Thyroid gland (tissue), 4 donors: ENCODE measurements at regions not wholly inside any gene's neighbourhood (a gene's known extent, or its start where the extent isn't known, plus 50 kb on each side); places are given as distances from the start of the nearest gene placed in this dataset.

Experiments
- DNase-seq, 2 donors: peaks; one replicate each; pipeline ENCODE4 v3.0.0-alpha.2; 2019
- H3K27ac ChIP-seq, 3 donors: fragments of 200-600 bp; sonication (generic); 1 replicate in 2 of 3; 2 replicates in 1 of 3; pipeline ENCODE4 v1.5.1; 2016 to 2019; ENCODE audit warnings: mild to moderate bottlenecking in 1 of 3, moderate library complexity in 1 of 3
- H3K27me3 ChIP-seq: fragments of 200-600 bp; sonication (generic); one replicate; pipeline ENCODE4 v1.5.1; 2019
- H3K36me3 ChIP-seq, 2 donors: fragments of 200-600 bp; sonication (generic); one replicate each; pipeline ENCODE4 v1.5.1; 2016 to 2019
- H3K4me1 ChIP-seq, 2 donors: fragments of 200-600 bp; sonication (generic); one replicate each; pipeline ENCODE4 v1.5.1; 2017 to 2019
- H3K4me3 ChIP-seq, 3 donors: fragments of 200-600 bp; sonication (generic); replicated peaks in 1 of 3; 1 replicate in 2 of 3; 2 replicates in 1 of 3; pipeline ENCODE4 v1.5.1; 2016; ENCODE audit warnings: mild to moderate bottlenecking in 1 of 3
- H3K9me3 ChIP-seq: fragments of 200-600 bp; sonication (generic); one replicate; pipeline ENCODE4 v1.5.1; 2017
- CTCF ChIP-seq, 6 experiments: fragments of 200-600 bp in 3 of 6; fragments of 450-650 bp in 3 of 6; sonication (generic) in 3 of 6; IDR thresholded peaks; one replicate each; pipeline ENCODE4 v1.5.1; 2016 to 2019; ENCODE audit warnings: antibody characterized with exemption in 6 of 6, mild to moderate bottlenecking in 2 of 6, inconsistent platforms in 1 of 6, moderate library complexity in 1 of 6
- POLR2A ChIP-seq, 2 donors: fragments of 450-650 bp; IDR thresholded peaks; one replicate each; pipeline ENCODE4 v1.6.1; 2017; ENCODE audit warnings: antibody characterized with exemption in 2 of 2, mild to moderate bottlenecking in 2 of 2, moderate library complexity in 1 of 2
- WGBS, 2 donors: methylation state at CpG; one replicate each; pipeline ENCODE4 v1.1.5; 2017; 5-methylcytosine and 5-hydroxymethylcytosine counted together
- intact Hi-C: fragments of 100-400 bp; cut with DNase I; formaldehyde crosslinking; loops from one replicate; pipeline ENCODE4 v1.15.1; 2023

GRCh38 chr11:115075356-115075755 is 397.0 kb downstream of the NXPE2 start:
- H3K4me3 ChIP-seq: no peak overlapping the region
- no peak overlapping the region for H3K27ac ChIP-seq
- no peak for DNase-seq
- H3K4me1 ChIP-seq: no peaks in the 10 kb centered on the region
- no peaks in the 10 kb centered on the region for H3K36me3 ChIP-seq
- H3K9me3 ChIP-seq: no peaks in the 10 kb centered on the region
- whole genome bisulfite sequencing, 2 donors: 84 to 88% methylated on average over 3 of the region's 3 CpGs
- H3K27me3 ChIP-seq: no peaks in the 10 kb centered on the region
- intact Hi-C loops: no loop called here
- no peak for TF ChIP-seq CTCF (IDR thresholded peaks at IDR 0.05)
- no peak for TF ChIP-seq POLR2A (IDR thresholded peaks at IDR 0.05)

DNA sequence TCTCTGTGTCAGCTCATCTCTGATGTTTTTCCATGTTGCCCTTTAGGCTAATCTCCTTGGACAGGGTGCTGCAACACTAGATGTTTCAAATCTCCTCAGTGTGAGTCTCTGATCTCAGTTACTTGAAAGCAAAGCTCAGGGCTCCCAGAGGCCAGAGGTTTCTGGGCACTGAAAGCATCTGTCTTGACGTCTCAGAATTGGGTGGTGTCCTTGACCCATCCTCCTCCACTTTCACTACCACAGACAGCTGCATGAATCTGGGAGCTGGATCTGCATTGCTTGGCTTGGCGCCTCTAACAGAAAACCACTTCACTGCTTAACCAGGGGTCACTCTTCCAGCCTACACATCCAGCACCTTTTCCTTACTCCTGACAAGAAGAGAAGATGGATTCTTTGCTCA is 399.4 kb downstream of the NXPE2 start:
- no peak for TF ChIP-seq POLR2A (IDR thresholded peaks at IDR 0.05)
- no peaks in the 10 kb centered on the region for H3K36me3 ChIP-seq
- no peak for DNase-seq
- H3K4me3 ChIP-seq: no peak overlapping the region
- H3K4me1 ChIP-seq: no peaks in the 10 kb centered on the region
- intact Hi-C loops: no loop called here
- H3K9me3 ChIP-seq: no peaks in the 10 kb centered on the region
- H3K27ac ChIP-seq: no peak overlapping the region
- no peaks in the 10 kb centered on the region for H3K27me3 ChIP-seq
- 34 to 55% methylated on average over 2 of the region's 2 CpGs for WGBS, 2 donors

- WGBS, 2 donors: 81 to 83% methylated on average over 15 of the region's 15 CpGs
- Histone ChIP-seq H3K4me1 (no peaks in the 10 kb centered on the region), H3K4me3 (no peak overlapping the region), H3K27ac (no peak overlapping the region), H3K27me3 (no peaks in the 10 kb centered on the region), H3K36me3 (no peaks in the 10 kb centered on the region), H3K9me3 (no peaks in the 10 kb centered on the region)
- DNase-seq: no peak
- TF ChIP-seq CTCF (IDR thresholded peaks at IDR 0.05) (no peak), POLR2A (IDR thresholded peaks at IDR 0.05) (no peak)
- intact Hi-C loops: no loop called here
Measured at GRCh38 chr11:115078461-115079438, 400.4 kb downstream of the NXPE2 start.

DNA sequence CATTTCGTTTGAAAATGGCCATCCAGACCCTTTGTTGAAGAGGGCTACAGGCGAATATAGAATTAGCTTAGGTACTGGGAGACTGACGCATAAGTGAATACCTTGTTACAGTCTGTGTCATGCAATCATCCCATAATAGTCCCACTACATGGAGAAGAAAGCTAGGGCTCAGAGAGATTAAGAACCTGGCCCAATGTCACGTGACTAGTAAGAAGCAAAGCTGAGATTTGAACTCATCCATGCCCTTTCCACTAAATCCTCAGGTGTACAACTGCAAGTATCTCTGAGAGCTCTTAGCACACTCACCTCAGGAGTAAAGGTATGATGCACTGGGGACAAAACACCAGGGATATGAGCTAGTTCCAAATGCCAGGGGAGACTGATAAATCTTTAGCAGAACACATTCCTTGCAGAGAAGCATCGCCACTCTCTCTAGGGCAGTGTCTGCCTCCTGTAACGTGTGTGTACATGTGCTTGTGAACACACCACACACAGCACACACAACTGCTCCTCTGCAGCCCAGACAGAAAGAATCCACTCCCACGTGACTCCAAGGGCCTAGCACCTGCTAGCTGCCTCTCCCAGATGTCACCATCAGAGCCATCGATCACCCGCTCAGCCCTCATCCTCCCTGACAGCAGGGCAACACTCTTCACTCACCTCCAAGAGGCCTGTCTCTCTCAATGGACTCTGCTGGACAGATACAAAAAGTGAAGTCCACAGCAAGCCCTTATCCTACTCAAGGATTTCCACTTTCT is 402.8 kb downstream of the NXPE2 start:
- Histone ChIP-seq H3K27me3 (no peaks in the 10 kb centered on the region), H3K36me3 (no peaks in the 10 kb centered on the region), H3K27ac (no peak overlapping the region), H3K4me3 (no peak overlapping the region), H3K9me3 (no peaks in the 10 kb centered on the region), H3K4me1 (peaks cover 0 to 13% of the 10 kb centered on the region in 2 donors)
- 87 to 92% methylated on average over 9 of the region's 9 CpGs for WGBS, 2 donors
- TF ChIP-seq CTCF (IDR thresholded peaks at IDR 0.05) (no peak), POLR2A (IDR thresholded peaks at IDR 0.05) (no peak)
- no peak for DNase-seq
- intact Hi-C loops: no loop called here

DNA sequence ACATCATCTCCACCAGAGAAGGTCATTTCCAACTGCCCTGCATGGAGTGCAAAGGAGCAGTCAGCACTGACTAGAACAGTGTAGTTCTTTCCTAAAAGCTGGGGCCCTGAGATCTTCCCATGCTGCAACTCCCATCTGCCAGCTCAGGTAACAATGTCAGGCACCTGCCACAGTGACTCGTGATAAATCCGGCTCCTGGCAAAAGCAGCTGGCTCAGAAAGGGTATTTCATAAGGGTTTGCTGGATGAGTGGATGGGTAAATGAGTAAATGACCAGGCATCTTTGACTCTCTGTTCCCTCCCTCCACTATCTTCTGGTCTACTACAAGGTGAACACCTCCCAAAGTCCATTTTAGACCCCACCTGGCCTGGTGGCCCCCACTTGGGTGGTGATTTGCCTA is 403.6 kb downstream of the NXPE2 start:
- Histone ChIP-seq H3K27ac (no peak overlapping the region), H3K36me3 (no peaks in the 10 kb centered on the region), H3K27me3 (no peaks in the 10 kb centered on the region), H3K4me3 (no peak overlapping the region), H3K4me1 (peaks cover 0 to 13% of the 10 kb centered on the region in 2 donors), H3K9me3 (no peaks in the 10 kb centered on the region)
- intact Hi-C loops: no loop called here
- 60 to 64% methylated on average over 2 of the region's 2 CpGs for WGBS, 2 donors
- no peak for TF ChIP-seq CTCF (IDR thresholded peaks at IDR 0.05)
- TF ChIP-seq POLR2A (IDR thresholded peaks at IDR 0.05): no peak
- DNase-seq: peak in 1 of 2 donors; percentile 11
